Mesendoderm (in vitro differentiated cells): ENCODE measurements at regions not wholly inside any gene's neighbourhood (a gene's known extent, or its start where the extent isn't known, plus 50 kb on each side); places are given as distances from the start of the nearest gene placed in this dataset.

ENCODE experiments used
- DNase-seq: peaks from one replicate; pipeline ENCODE4 v3.0.0; 2013
- H2AK5ac ChIP-seq: 2 replicates; pipeline ENCODE4 v1.6.1; 2013; ENCODE audit warnings: low read length, inconsistent platforms
- H2BK120ac ChIP-seq: 2 replicates; pipeline ENCODE4 v1.6.1; 2013; ENCODE audit warnings: low read depth, mild to moderate bottlenecking, low read length, moderate library complexity, mixed read lengths
- H2BK15ac ChIP-seq: replicated peaks from 2 replicates; pipeline ENCODE4 v1.6.1; 2013; ENCODE audit warnings: low read depth, mild to moderate bottlenecking, moderate library complexity
- H2BK5ac ChIP-seq: 2 replicates; pipeline ENCODE4 v1.6.1; 2013; ENCODE audit warnings: low read length, inconsistent platforms
- H3K18ac ChIP-seq: 2 replicates; pipeline ENCODE4 v1.6.1; 2013; ENCODE audit warnings: mild to moderate bottlenecking, low read length, mixed read lengths
- H3K23ac ChIP-seq: one replicate; pipeline ENCODE4 v1.6.1; 2013; ENCODE audit warnings: low read length
- H3K27ac ChIP-seq: 2 replicates; pipeline ENCODE4 v1.5.1; 2013; ENCODE audit warnings: low read depth, mild to moderate bottlenecking, inconsistent platforms, low read length, moderate library complexity
- H3K27me3 ChIP-seq: 2 replicates; pipeline ENCODE4 v1.6.1; 2013; ENCODE audit warnings: low read length, control low read depth, mild to moderate bottlenecking, inconsistent platforms; ENCODE audit not compliant: insufficient read depth, poor library complexity
- H3K36me3 ChIP-seq: 2 replicates; pipeline ENCODE4 v1.6.1; 2013; ENCODE audit warnings: low read length, inconsistent platforms; ENCODE audit not compliant: control insufficient read depth, insufficient read depth
- H3K4ac ChIP-seq: one replicate; pipeline ENCODE4 v1.6.1; 2013; ENCODE audit warnings: low read depth, mild to moderate bottlenecking, low read length, moderate library complexity
- H3K4me1 ChIP-seq: 2 replicates; pipeline ENCODE4 v1.6.1; 2013; ENCODE audit warnings: low read depth, low read length, inconsistent platforms; ENCODE audit not compliant: control insufficient read depth
- H3K4me2 ChIP-seq: 2 replicates; pipeline ENCODE4 v1.6.1; 2013; ENCODE audit warnings: low read length
- H3K4me3 ChIP-seq: 2 replicates; pipeline ENCODE4 v1.5.1; 2013; ENCODE audit warnings: mild to moderate bottlenecking, low read length
- H3K56ac ChIP-seq: one replicate; pipeline ENCODE4 v1.6.1; 2013; ENCODE audit warnings: low read length
- H3K79me1 ChIP-seq: 2 replicates; pipeline ENCODE4 v1.6.1; 2013; ENCODE audit warnings: low read length, inconsistent platforms
- H3K79me2 ChIP-seq: 2 replicates; pipeline ENCODE4 v1.6.1; 2013; ENCODE audit warnings: mild to moderate bottlenecking, low read length; ENCODE audit not compliant: control insufficient read depth, insufficient read depth
- H3K9ac ChIP-seq: 2 replicates; pipeline ENCODE4 v1.6.1; 2013; ENCODE audit warnings: low read length, inconsistent platforms
- H4K5ac ChIP-seq: one replicate; pipeline ENCODE4 v1.6.1; 2013; ENCODE audit warnings: low read length
- H4K8ac ChIP-seq: one replicate; pipeline ENCODE4 v1.6.1; 2013; ENCODE audit warnings: low read depth, mild to moderate bottlenecking, control low read depth, low read length, moderate library complexity
- WGBS: extraction: QIAGEN DNeasy Blood & Tissue Kit; methylation state at CpG from one replicate; pipeline ENCODE4 v1.1.7; 2013; ENCODE audit warnings: low lambda C conversion rate, missing lambda C conversion rate; ENCODE audit not compliant: insufficient coverage; ENCODE audit errors: extremely low coverage; 5-methylcytosine and 5-hydroxymethylcytosine counted together

GRCh38 chr18:78737006-78737915 lies 242.4 kb upstream of the SALL3 start:
- Histone ChIP-seq H3K4me3 (no peak overlapping the region), H3K18ac (no peak overlapping the region), H3K27ac (no peak overlapping the region), H4K8ac (no peak overlapping the region), H3K79me2 (no peaks in the 10 kb centered on the region), H3K56ac (no peak overlapping the region), H4K5ac (no peak overlapping the region), H2BK15ac (no peak overlapping the region), H3K36me3 (no peaks in the 10 kb centered on the region), H3K4me1 (no peaks in the 10 kb centered on the region), H2BK5ac (no peak overlapping the region), H3K4ac (no peak overlapping the region), H3K4me2 (no peak overlapping the region), H3K27me3 (no peaks in the 10 kb centered on the region), H3K9ac (no peak overlapping the region), H3K79me1 (no peaks in the 10 kb centered on the region), H2AK5ac (no peak overlapping the region), H2BK120ac (no peak overlapping the region), H3K23ac (no peak overlapping the region)
- no CpG with 5 or more reads among the region's 17 CpGs for WGBS
- no peak for DNase-seq

- H3K23ac ChIP-seq, result no peak overlapping the region
- no peaks in the 10 kb centered on the region for H3K79me2 ChIP-seq
- DNase-seq, result no peak
- H2AK5ac ChIP-seq, result no peak overlapping the region
- no CpG with 5 or more reads among the region's 5 CpGs for WGBS
- no peak overlapping the region for H3K4me2 ChIP-seq
- no peaks in the 10 kb centered on the region for H3K79me1 ChIP-seq
- no peak overlapping the region for H3K9ac ChIP-seq
- no peak overlapping the region for H3K4ac ChIP-seq
- no peak overlapping the region for H2BK120ac ChIP-seq
- H2BK15ac ChIP-seq, result no peak overlapping the region
- H3K18ac ChIP-seq, result no peak overlapping the region
- no peaks in the 10 kb centered on the region for H3K27me3 ChIP-seq
- H4K5ac ChIP-seq, result no peak overlapping the region
- H3K4me1 ChIP-seq, result no peaks in the 10 kb centered on the region
- no peak overlapping the region for H3K27ac ChIP-seq
- no peak overlapping the region for H3K4me3 ChIP-seq
- H3K56ac ChIP-seq, result no peak overlapping the region
- H3K36me3 ChIP-seq, result no peaks in the 10 kb centered on the region
- H2BK5ac ChIP-seq, result no peak overlapping the region
- no peak overlapping the region for H4K8ac ChIP-seq
These were observed 241.4 kb upstream of the SALL3 start for GRCh38 chr18:78738076-78738690.

- Histone ChIP-seq H3K4ac (no peak overlapping the region), H2AK5ac (no peak overlapping the region), H2BK5ac (no peak overlapping the region), H3K36me3 (no peaks in the 10 kb centered on the region), H3K4me1 (no peaks in the 10 kb centered on the region), H3K4me2 (no peak overlapping the region), H3K56ac (no peak overlapping the region), H2BK120ac (no peak overlapping the region), H2BK15ac (no peak overlapping the region), H3K27ac (no peak overlapping the region), H3K18ac (no peak overlapping the region), H3K9ac (no peak overlapping the region), H3K79me2 (no peaks in the 10 kb centered on the region), H3K79me1 (no peaks in the 10 kb centered on the region), H4K8ac (no peak overlapping the region), H4K5ac (no peak overlapping the region), H3K23ac (no peak overlapping the region), H3K27me3 (no peaks in the 10 kb centered on the region), H3K4me3 (no peak overlapping the region)
- no CpG with 5 or more reads among the region's 3 CpGs for WGBS
- DNase-seq, result no peak
These were observed 240.5 kb upstream of the SALL3 start for GRCh38 chr18:78739115-78739514.

GRCh38 chr18:78739882-78740677 lies 239.5 kb upstream of the SALL3 start:
- Histone ChIP-seq H4K5ac (no peak overlapping the region), H2AK5ac (no peak overlapping the region), H3K4me2 (no peak overlapping the region), H2BK15ac (no peak overlapping the region), H3K79me2 (no peaks in the 10 kb centered on the region), H3K4me1 (no peaks in the 10 kb centered on the region), H3K36me3 (no peaks in the 10 kb centered on the region), H3K27me3 (no peaks in the 10 kb centered on the region), H3K9ac (no peak overlapping the region), H3K56ac (no peak overlapping the region), H3K27ac (no peak overlapping the region), H4K8ac (no peak overlapping the region), H3K23ac (no peak overlapping the region), H3K79me1 (no peaks in the 10 kb centered on the region), H2BK5ac (no peak overlapping the region), H3K4ac (no peak overlapping the region), H3K18ac (no peak overlapping the region), H2BK120ac (no peak overlapping the region), H3K4me3 (no peak overlapping the region)
- WGBS, result no CpG with 5 or more reads among the region's 24 CpGs
- no peak for DNase-seq

GRCh38 chr18:78740876-78741275 lies 238.7 kb upstream of the SALL3 start:
- H2AK5ac ChIP-seq, result no peak overlapping the region
- H4K8ac ChIP-seq, result no peak overlapping the region
- H4K5ac ChIP-seq, result no peak overlapping the region
- no peak overlapping the region for H3K18ac ChIP-seq
- no peak overlapping the region for H3K4me3 ChIP-seq
- no peak overlapping the region for H2BK5ac ChIP-seq
- no peak overlapping the region for H2BK120ac ChIP-seq
- WGBS, result no CpG with 5 or more reads among the region's 13 CpGs
- no peak overlapping the region for H3K56ac ChIP-seq
- H3K36me3 ChIP-seq, result no peaks in the 10 kb centered on the region
- no peak overlapping the region for H3K27ac ChIP-seq
- H2BK15ac ChIP-seq, result no peak overlapping the region
- no peak overlapping the region for H3K23ac ChIP-seq
- H3K27me3 ChIP-seq, result no peaks in the 10 kb centered on the region
- H3K79me1 ChIP-seq, result no peaks in the 10 kb centered on the region
- H3K9ac ChIP-seq, result no peak overlapping the region
- H3K4me2 ChIP-seq, result no peak overlapping the region
- H3K4ac ChIP-seq, result no peak overlapping the region
- H3K79me2 ChIP-seq, result no peaks in the 10 kb centered on the region
- no peak for DNase-seq
- H3K4me1 ChIP-seq, result no peaks in the 10 kb centered on the region
